Osteoblast (primary cell): ENCODE measurements at regions not wholly inside any gene's neighbourhood (a gene's known extent, or its start where the extent isn't known, plus 50 kb on each side); places are given as distances from the start of the nearest gene placed in this dataset. TPM values are rescaled to one million over a fixed set of nuclear protein-coding genes. Genes with fewer than 3 reads are reported as not detected.

Experiments
- DNase-seq: peaks from one replicate; pipeline ENCODE4 v3.0.0; 2011; ENCODE audit warnings: low spot score, mixed read lengths; ENCODE audit not compliant: insufficient read length; ENCODE audit errors: missing footprints
- H2AFZ ChIP-seq: 2 replicates; pipeline ENCODE4 v1.6.0; 2011; ENCODE audit warnings: mild to moderate bottlenecking, low read length
- H3K27ac ChIP-seq: 2 replicates; pipeline ENCODE4 v1.5.1; 2011; ENCODE audit warnings: mild to moderate bottlenecking, low read depth, low read length, moderate library complexity
- H3K27me3 ChIP-seq: 2 replicates; pipeline ENCODE4 v1.6.0; 2012; ENCODE audit warnings: mild to moderate bottlenecking, control low read depth, inconsistent platforms, low read length, moderate library complexity; ENCODE audit not compliant: insufficient read depth
- H3K36me3 ChIP-seq: 2 replicates; pipeline ENCODE4 v1.5.1; 2011; ENCODE audit warnings: mild to moderate bottlenecking, low read length, control low read depth, moderate library complexity; ENCODE audit not compliant: insufficient read depth
- H3K4me1 ChIP-seq: 2 replicates; pipeline ENCODE4 v1.5.1; 2011; ENCODE audit warnings: mild to moderate bottlenecking, low read length, control low read depth, moderate library complexity; ENCODE audit not compliant: insufficient read depth
- H3K4me2 ChIP-seq: 2 replicates; pipeline ENCODE4 v1.6.0; 2011; ENCODE audit warnings: mild to moderate bottlenecking, low read length; ENCODE audit not compliant: insufficient read depth
- H3K4me3 ChIP-seq: fragments of 200-600 bp; sonication (generic); 3 replicates; pipeline ENCODE4 v1.5.1; 2012; ENCODE audit warnings: mild to moderate bottlenecking, low read length, inconsistent platforms; ENCODE audit not compliant: insufficient read depth
- H3K79me2 ChIP-seq: 2 replicates; pipeline ENCODE4 v1.6.0; 2012; ENCODE audit warnings: mild to moderate bottlenecking, low read length, control low read depth, inconsistent platforms; ENCODE audit not compliant: insufficient read depth
- H3K9me3 ChIP-seq: 2 replicates; pipeline ENCODE4 v1.5.1; 2011; ENCODE audit warnings: low read depth, low read length, control low read depth
- H4K20me1 ChIP-seq: 2 replicates; pipeline ENCODE4 v1.6.0; 2012; ENCODE audit warnings: mild to moderate bottlenecking, low read length, control low read depth; ENCODE audit not compliant: insufficient read depth
- small RNA-seq: library from RNA; depleted of rRNA; stranded (forward); fragments of <200 nt; gene quantifications from one replicate; pipeline ENCODE3, GENCODE V24; 2012
- TF ChIP-seq, protein P1 (sequence below): IDR thresholded peaks from 2 replicates; pipeline ENCODE4 v1.5.1; 2011; ENCODE audit warnings: mild to moderate bottlenecking, low read depth, low read length, moderate library complexity; ENCODE audit errors: extremely low read depth

DNA sequence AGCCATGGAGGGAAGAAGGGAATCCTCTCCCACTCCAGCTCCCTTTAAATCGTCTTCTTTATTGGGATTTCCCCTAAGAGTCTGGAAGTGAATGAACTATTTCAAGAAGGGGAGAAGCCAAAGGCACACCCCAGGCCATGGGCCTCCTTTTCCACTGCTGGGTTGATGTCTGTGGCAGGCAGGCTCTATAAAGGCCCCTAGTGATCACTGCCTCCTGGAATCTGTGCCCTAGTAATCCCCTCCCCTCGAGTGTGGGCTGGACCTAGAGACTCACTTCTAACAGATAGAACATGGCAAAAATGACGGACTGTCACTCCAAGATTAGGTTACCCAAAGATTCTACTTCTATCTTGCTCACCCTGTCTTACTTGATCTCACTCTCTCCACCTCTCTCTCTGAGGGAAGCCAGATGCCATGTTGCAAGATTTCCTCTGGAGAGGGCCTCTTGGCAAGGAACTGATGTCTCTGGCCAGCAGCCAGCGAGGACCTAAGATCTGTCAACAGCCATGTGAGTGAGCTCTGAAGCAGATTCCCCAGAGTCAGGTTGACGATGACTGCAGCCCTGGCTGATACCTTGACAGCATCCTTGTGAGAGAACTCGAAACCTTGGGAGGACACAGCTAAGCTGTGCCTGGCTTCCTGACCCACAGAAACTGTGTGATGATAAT is 444.8 kb downstream of the SOX6 start:
- H2AFZ ChIP-seq: no peak overlapping the region

DNA sequence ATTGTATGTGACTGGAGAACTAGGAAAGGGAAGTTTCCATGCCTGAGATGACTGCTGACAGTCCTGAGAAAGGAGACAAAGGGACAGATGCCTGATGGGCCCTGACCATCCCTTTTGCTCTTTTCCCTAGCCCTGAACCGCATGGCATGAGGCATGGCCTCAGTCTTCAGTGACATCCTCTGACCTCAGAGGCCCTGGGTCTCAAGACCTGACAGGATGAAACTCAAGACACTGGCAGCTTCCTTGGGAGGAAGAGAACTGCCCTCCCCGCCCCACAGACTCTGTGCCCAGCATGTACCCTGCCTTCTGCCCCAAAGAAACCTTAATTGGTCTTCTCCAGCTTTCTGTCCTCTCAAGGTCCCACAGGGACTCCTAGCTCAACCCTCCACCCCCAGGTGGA is 444.1 kb downstream of the SOX6 start:
- Histone ChIP-seq H2AFZ (no peak overlapping the region), H3K4me1 (peaks cover 4% of the 10 kb centered on the region), H3K4me2 (no peak overlapping the region), H4K20me1 (no peaks in the 10 kb centered on the region), H3K27me3 (peaks cover 4% of the 10 kb centered on the region), H3K4me3 (no peak overlapping the region), H3K79me2 (no peaks in the 10 kb centered on the region), H3K9me3 (no peaks in the 10 kb centered on the region), H3K27ac (no peak overlapping the region), H3K36me3 (no peaks in the 10 kb centered on the region)
- DNase-seq: no peak
- TF ChIP-seq, protein P1, sequence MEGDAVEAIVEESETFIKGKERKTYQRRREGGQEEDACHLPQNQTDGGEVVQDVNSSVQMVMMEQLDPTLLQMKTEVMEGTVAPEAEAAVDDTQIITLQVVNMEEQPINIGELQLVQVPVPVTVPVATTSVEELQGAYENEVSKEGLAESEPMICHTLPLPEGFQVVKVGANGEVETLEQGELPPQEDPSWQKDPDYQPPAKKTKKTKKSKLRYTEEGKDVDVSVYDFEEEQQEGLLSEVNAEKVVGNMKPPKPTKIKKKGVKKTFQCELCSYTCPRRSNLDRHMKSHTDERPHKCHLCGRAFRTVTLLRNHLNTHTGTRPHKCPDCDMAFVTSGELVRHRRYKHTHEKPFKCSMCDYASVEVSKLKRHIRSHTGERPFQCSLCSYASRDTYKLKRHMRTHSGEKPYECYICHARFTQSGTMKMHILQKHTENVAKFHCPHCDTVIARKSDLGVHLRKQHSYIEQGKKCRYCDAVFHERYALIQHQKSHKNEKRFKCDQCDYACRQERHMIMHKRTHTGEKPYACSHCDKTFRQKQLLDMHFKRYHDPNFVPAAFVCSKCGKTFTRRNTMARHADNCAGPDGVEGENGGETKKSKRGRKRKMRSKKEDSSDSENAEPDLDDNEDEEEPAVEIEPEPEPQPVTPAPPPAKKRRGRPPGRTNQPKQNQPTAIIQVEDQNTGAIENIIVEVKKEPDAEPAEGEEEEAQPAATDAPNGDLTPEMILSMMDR: no peak

More for the DNA sequence above, 444.8 kb downstream of the SOX6 start:
- Histone ChIP-seq H3K4me2 (no peak overlapping the region), H3K4me3 (no peak overlapping the region), H3K27ac (no peak overlapping the region), H4K20me1 (no peaks in the 10 kb centered on the region), H3K4me1 (peaks cover 4% of the 10 kb centered on the region), H3K27me3 (peaks cover 4% of the 10 kb centered on the region), H3K79me2 (no peaks in the 10 kb centered on the region), H3K9me3 (no peaks in the 10 kb centered on the region), H3K36me3 (no peaks in the 10 kb centered on the region)
- DNase-seq: no peak
- TF ChIP-seq, protein P1: no peak

DNA sequence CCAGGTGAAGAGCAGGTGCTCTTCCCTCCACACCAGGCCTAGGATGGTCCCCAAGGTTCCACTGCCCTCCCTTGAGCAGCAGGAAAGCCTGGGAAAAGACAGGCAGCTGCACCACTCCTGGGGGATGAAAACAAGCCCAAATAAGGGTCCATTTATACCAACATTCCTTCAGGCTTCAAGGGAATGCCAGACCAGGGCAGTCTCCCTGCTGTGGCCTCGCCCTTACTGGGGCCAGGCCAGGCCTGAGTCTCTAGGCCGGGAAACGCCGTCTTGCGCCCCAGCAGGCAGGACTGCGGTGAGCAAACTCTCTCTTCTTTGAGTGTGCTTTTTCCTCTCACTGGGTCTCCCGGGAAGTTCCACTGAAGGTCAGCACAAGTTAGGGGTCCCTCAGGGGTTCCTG is 443.5 kb downstream of the SOX6 start:
- Histone ChIP-seq H3K4me1 (peaks cover 4% of the 10 kb centered on the region), H3K79me2 (no peaks in the 10 kb centered on the region), H2AFZ (no peak overlapping the region), H3K36me3 (no peaks in the 10 kb centered on the region), H3K9me3 (no peaks in the 10 kb centered on the region), H3K4me3 (no peak overlapping the region), H3K27me3 (peaks cover 4% of the 10 kb centered on the region), H3K4me2 (no peak overlapping the region), H4K20me1 (no peaks in the 10 kb centered on the region), H3K27ac (no peak overlapping the region)
- TF ChIP-seq, protein P1: no peak
- DNase-seq: no peak

DNA sequence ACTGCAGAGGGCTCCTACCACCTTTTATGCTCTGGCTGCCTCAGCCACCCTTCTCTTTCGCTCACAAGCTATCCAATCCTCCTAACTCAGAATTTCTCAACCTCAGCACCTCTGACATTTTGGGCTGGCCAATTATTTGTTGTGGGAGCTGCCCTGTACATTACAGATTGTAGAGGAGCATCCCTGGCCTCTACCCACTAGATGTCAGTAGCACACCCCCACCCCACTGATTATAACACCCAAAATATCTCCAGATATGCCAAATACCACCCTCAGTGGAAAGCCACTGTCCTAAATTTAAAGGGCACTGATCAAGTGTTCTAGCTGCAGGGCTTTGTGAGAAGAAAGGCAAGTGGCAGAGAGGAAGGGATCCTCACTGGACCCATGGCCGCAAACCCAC is 443.1 kb downstream of the SOX6 start:
- no peaks in the 10 kb centered on the region for H3K79me2 ChIP-seq
- no peaks in the 10 kb centered on the region for H3K36me3 ChIP-seq
- H4K20me1 ChIP-seq: no peaks in the 10 kb centered on the region
- no peaks in the 10 kb centered on the region for H3K9me3 ChIP-seq
- TF ChIP-seq, protein P1: no peak
- H2AFZ ChIP-seq: no peak overlapping the region
- peaks cover 4% of the 10 kb centered on the region for H3K27me3 ChIP-seq
- H3K4me3 ChIP-seq: no peak overlapping the region
- H3K4me2 ChIP-seq: no peak overlapping the region
- H3K4me1 ChIP-seq: peaks cover 4% of the 10 kb centered on the region
- DNase-seq: no peak
- H3K27ac ChIP-seq: no peak overlapping the region

Small RNA genes in the stretch of these regions (small RNA-seq; reads per million reads assigned to genes)
- not detected for gene RF00324
